Large intestine (tissue), 3 donors: ENCODE measurements at regions not wholly inside any gene's neighbourhood (a gene's known extent, or its start where the extent isn't known, plus 50 kb on each side); places are given as distances from the start of the nearest gene placed in this dataset.
"Not testable (repeated sequence)": the region's sequence is repeated elsewhere in the genome, so short reads cannot be mapped to it uniquely, and the experiment has no call there.

ENCODE experiments used
- DNase-seq, 2 donors: peaks; one replicate each; pipeline versions ENCODE4 v3.0.0 to v3.0.0-alpha.2; 2013
- H3K27ac ChIP-seq: one replicate; pipeline ENCODE4 v1.5.1; 2013; ENCODE audit warnings: low read length
- H3K27me3 ChIP-seq: 2 replicates; pipeline ENCODE4 v1.6.1; 2013; ENCODE audit warnings: low read length; ENCODE audit not compliant: control insufficient read depth, insufficient read depth
- H3K36me3 ChIP-seq: 2 replicates; pipeline ENCODE4 v1.6.1; 2013; ENCODE audit warnings: low read length; ENCODE audit not compliant: control insufficient read depth, insufficient read depth
- H3K4me1 ChIP-seq: one replicate; pipeline ENCODE4 v1.6.1; 2013; ENCODE audit warnings: low read length; ENCODE audit not compliant: control insufficient read depth, insufficient read depth
- H3K4me3 ChIP-seq: one replicate; pipeline ENCODE4 v1.5.1; 2013; ENCODE audit warnings: low read length
- H3K9me3 ChIP-seq: one replicate; pipeline ENCODE4 v1.6.1; 2013; ENCODE audit warnings: mild to moderate bottlenecking, low read depth, low read length, moderate library complexity; ENCODE audit not compliant: control insufficient read depth
- WGBS: methylation state at CpG from one replicate; pipeline ENCODE4 v1.1.5; 2013; ENCODE audit warnings: low lambda C conversion rate; ENCODE audit not compliant: insufficient coverage; 5-methylcytosine and 5-hydroxymethylcytosine counted together

- Histone ChIP-seq H3K27ac (no peak overlapping the region), H3K4me1 (no peaks in the 10 kb centered on the region), H3K36me3 (no peaks in the 10 kb centered on the region), H3K27me3 (no peaks in the 10 kb centered on the region), H3K9me3 (peaks cover 4% of the 10 kb centered on the region), H3K4me3 (no peak overlapping the region)
- WGBS, result no CpG with 5 or more reads among the region's 2 CpGs
- no peak for DNase-seq
Measured at GRCh38 chr10:63812501-63812900, 291.3 kb downstream of the REEP3 start.

GRCh38 chr10:63819753-63820329 lies 298.6 kb downstream of the REEP3 start:
- no peaks in the 10 kb centered on the region for H3K4me1 ChIP-seq
- H3K4me3 ChIP-seq, result no peak overlapping the region
- DNase-seq, result peak; percentile 24 to 31
- H3K27ac ChIP-seq, result no peak overlapping the region
- H3K36me3 ChIP-seq, result no peaks in the 10 kb centered on the region
- H3K9me3 ChIP-seq, result no peaks in the 10 kb centered on the region
- WGBS, result no CpG with 5 or more reads among the region's 3 CpGs
- no peaks in the 10 kb centered on the region for H3K27me3 ChIP-seq

GRCh38 chr10:63822496-63822895 lies 301.3 kb downstream of the REEP3 start:
- no peaks in the 10 kb centered on the region for H3K36me3 ChIP-seq
- no peak for DNase-seq
- H3K9me3 ChIP-seq, result no peaks in the 10 kb centered on the region
- WGBS, result 90% methylated on average over 2 of the region's 5 CpGs
- H3K4me1 ChIP-seq, result no peaks in the 10 kb centered on the region
- H3K27ac ChIP-seq, result no peak overlapping the region
- H3K4me3 ChIP-seq, result no peak overlapping the region
- no peaks in the 10 kb centered on the region for H3K27me3 ChIP-seq

GRCh38 chr10:63825111-63825510 lies 303.9 kb downstream of the REEP3 start:
- Histone ChIP-seq H3K36me3 (no peaks in the 10 kb centered on the region), H3K27ac (no peak overlapping the region), H3K9me3 (no peaks in the 10 kb centered on the region), H3K4me1 (no peaks in the 10 kb centered on the region), H3K27me3 (no peaks in the 10 kb centered on the region), H3K4me3 (no peak overlapping the region)
- no peak for DNase-seq

GRCh38 chr10:63825766-63826165 lies 304.6 kb downstream of the REEP3 start:
- Histone ChIP-seq H3K9me3 (no peaks in the 10 kb centered on the region), H3K4me3 (no peak overlapping the region), H3K27ac (no peak overlapping the region), H3K36me3 (no peaks in the 10 kb centered on the region), H3K27me3 (no peaks in the 10 kb centered on the region), H3K4me1 (no peaks in the 10 kb centered on the region)
- 100% methylated on average over 1 of the region's 5 CpGs for WGBS
- DNase-seq, result no peak

GRCh38 chr10:63827018-63827417 lies 305.8 kb downstream of the REEP3 start:
- not testable (repeated sequence) for H3K36me3 ChIP-seq, H3K4me3 ChIP-seq, DNase-seq, H3K27ac ChIP-seq, H3K9me3 ChIP-seq, H3K4me1 ChIP-seq, H3K27me3 ChIP-seq
- WGBS, result 100% methylated on average over 1 of the region's 3 CpGs

GRCh38 chr10:63829020-63829419 lies 307.8 kb downstream of the REEP3 start:
- H3K4me1 ChIP-seq, result no peaks in the 10 kb centered on the region
- H3K27ac ChIP-seq, result no peak overlapping the region
- DNase-seq, result no peak
- H3K9me3 ChIP-seq, result no peaks in the 10 kb centered on the region
- H3K4me3 ChIP-seq, result no peak overlapping the region
- H3K36me3 ChIP-seq, result no peaks in the 10 kb centered on the region
- WGBS, result 17% methylated on average over 1 of the region's 2 CpGs
- H3K27me3 ChIP-seq, result peaks cover 2% of the 10 kb centered on the region

GRCh38 chr10:63829573-63830149 lies 308.5 kb downstream of the REEP3 start:
- no peaks in the 10 kb centered on the region for H3K4me1 ChIP-seq
- H3K27ac ChIP-seq, result no peak overlapping the region
- no peaks in the 10 kb centered on the region for H3K9me3 ChIP-seq
- H3K36me3 ChIP-seq, result no peaks in the 10 kb centered on the region
- peaks cover 2% of the 10 kb centered on the region for H3K27me3 ChIP-seq
- H3K4me3 ChIP-seq, result no peak overlapping the region
- WGBS, result no CpG with 5 or more reads among the region's 5 CpGs
- no peak for DNase-seq

- peaks cover 2% of the 10 kb centered on the region for H3K27me3 ChIP-seq
Measured at GRCh38 chr10:63832686-63833085, 311.5 kb downstream of the REEP3 start.

GRCh38 chr10:63833411-63834060 lies 312.3 kb downstream of the REEP3 start:
- no peak for DNase-seq
- 50% methylated on average over 5 of the region's 5 CpGs for WGBS
- no peaks in the 10 kb centered on the region for H3K4me1 ChIP-seq
- no peaks in the 10 kb centered on the region for H3K36me3 ChIP-seq
- no peaks in the 10 kb centered on the region for H3K9me3 ChIP-seq
- H3K4me3 ChIP-seq, result no peak overlapping the region
- H3K27me3 ChIP-seq, result peaks cover 2% of the 10 kb centered on the region
- H3K27ac ChIP-seq, result no peak overlapping the region

More at GRCh38 chr10:63832686-63833085, 311.5 kb downstream of the REEP3 start:
- no peaks in the 10 kb centered on the region for H3K9me3 ChIP-seq
- no peak for DNase-seq
- H3K4me1 ChIP-seq, result no peaks in the 10 kb centered on the region
- H3K27ac ChIP-seq, result no peak overlapping the region
- H3K4me3 ChIP-seq, result no peak overlapping the region
- H3K36me3 ChIP-seq, result no peaks in the 10 kb centered on the region
